NCI-H2171 treated with DMSO at 0.1 percent for 48 hours (cell line): ENCODE measurements at regions not wholly inside any gene's neighbourhood (a gene's known extent, or its start where the extent isn't known, plus 50 kb on each side); places are given as distances from the start of the nearest gene placed in this dataset.
"Not testable (repeated sequence)": the region's sequence is repeated elsewhere in the genome, so short reads cannot be mapped to it uniquely, and the experiment has no call there.

Experiments
- DNase-seq: peaks from one replicate; lab custom pipeline; 2025; lab: John Stamatoyannopoulos, UW

- no peak for DNase-seq
These were observed 1235.6 kb downstream of the EFNA5 start for GRCh38 chr5:106435185-106435584.

GRCh38 chr5:106430733-106431132 is 1240.0 kb downstream of the EFNA5 start:
- not testable (repeated sequence) for DNase-seq

- DNase-seq, result no peak
These were observed 1247.4 kb downstream of the EFNA5 start for GRCh38 chr5:106423109-106423897.

- no peak for DNase-seq
These were observed 1250.6 kb downstream of the EFNA5 start for GRCh38 chr5:106420102-106420501.

- no peak for DNase-seq
These were observed 1252.5 kb downstream of the EFNA5 start for GRCh38 chr5:106418196-106418595.

GRCh38 chr5:106417566-106417965 is 1253.2 kb downstream of the EFNA5 start:
- DNase-seq, result no peak

- no peak for DNase-seq
These were observed 1253.6 kb downstream of the EFNA5 start for GRCh38 chr5:106417163-106417562.

GRCh38 chr5:106415541-106415940 is 1255.2 kb downstream of the EFNA5 start:
- no peak for DNase-seq

- DNase-seq, result no peak
These were observed 1256.4 kb downstream of the EFNA5 start for GRCh38 chr5:106414342-106414741.

- no peak for DNase-seq
These were observed 1258.1 kb downstream of the EFNA5 start for GRCh38 chr5:106412606-106413005.

GRCh38 chr5:106408570-106408969 is 1262.2 kb downstream of the EFNA5 start:
- DNase-seq, result no peak

GRCh38 chr5:106408141-106408540 is 1262.6 kb downstream of the EFNA5 start:
- DNase-seq, result no peak

- no peak for DNase-seq
These were observed 1269.2 kb downstream of the EFNA5 start for GRCh38 chr5:106401561-106401960.

- no peak for DNase-seq
These were observed 1271.3 kb downstream of the EFNA5 start for GRCh38 chr5:106399391-106399790.

GRCh38 chr5:106397700-106398099 is 1273.0 kb downstream of the EFNA5 start:
- no peak for DNase-seq

GRCh38 chr5:106393276-106393675 is 1277.5 kb downstream of the EFNA5 start:
- no peak for DNase-seq

GRCh38 chr5:106392766-106393165 is 1278.0 kb downstream of the EFNA5 start:
- DNase-seq, result no peak

- not testable (repeated sequence) for DNase-seq
These were observed 1283.0 kb downstream of the EFNA5 start for GRCh38 chr5:106387767-106388166.

GRCh38 chr5:106386287-106386686 is 1284.5 kb downstream of the EFNA5 start:
- DNase-seq, result no peak

- no peak for DNase-seq
These were observed 1290.0 kb downstream of the EFNA5 start for GRCh38 chr5:106380736-106381135.

GRCh38 chr5:106376522-106376921 is 1294.2 kb downstream of the EFNA5 start:
- DNase-seq, result no peak

- no peak for DNase-seq
These were observed 1295.8 kb downstream of the EFNA5 start for GRCh38 chr5:106374956-106375355.

- DNase-seq, result no peak
These were observed 1302.7 kb downstream of the EFNA5 start for GRCh38 chr5:106368021-106368420.

- DNase-seq, result no peak
These were observed 1303.5 kb downstream of the EFNA5 start for GRCh38 chr5:106367281-106367680.
